Keratinocyte (primary cell): ENCODE measurements at regions not wholly inside any gene's neighbourhood (a gene's known extent, or its start where the extent isn't known, plus 50 kb on each side); places are given as distances from the start of the nearest gene placed in this dataset.

Experiments
- DNase-seq: peaks from one replicate; pipeline ENCODE4 v3.0.0-alpha.2; 2011; ENCODE audit warnings: low read depth, missing footprints, low spot score
- FAIRE-seq: peaks from 2 replicates; lab custom pipeline; 2011; peaks lifted over from hg19 to GRCh38; lab: Jason Lieb, UNC
- H2AFZ ChIP-seq: 2 replicates; pipeline ENCODE4 v1.6.0; 2012; ENCODE audit warnings: low read length, control low read depth, inconsistent platforms; ENCODE audit not compliant: control insufficient read depth
- H3K27ac ChIP-seq: 2 replicates; pipeline ENCODE4 v1.5.1; 2011; ENCODE audit warnings: low read length; ENCODE audit not compliant: control insufficient read depth, insufficient read depth
- H3K27me3 ChIP-seq: 3 replicates; pipeline ENCODE4 v1.6.0; 2011; ENCODE audit warnings: low read length; ENCODE audit not compliant: control insufficient read depth, insufficient read depth; ENCODE audit errors: extremely low read depth
- H3K36me3 ChIP-seq, 2 experiments: 2 replicates in 1 of 2; 3 replicates in 1 of 2; pipeline ENCODE4 v1.5.1; 2011; ENCODE audit warnings: low read length in 2 of 2, mild to moderate bottlenecking in 1 of 2; ENCODE audit not compliant: control insufficient read depth in 2 of 2, insufficient read depth in 2 of 2; ENCODE audit errors: extremely low read depth in 1 of 2
- H3K4me1 ChIP-seq: 3 replicates; pipeline ENCODE4 v1.5.1; 2011; ENCODE audit warnings: low read length; ENCODE audit not compliant: control insufficient read depth, insufficient read depth; ENCODE audit errors: extremely low read depth
- H3K4me2 ChIP-seq: 3 replicates; pipeline ENCODE4 v1.6.0; 2011; ENCODE audit warnings: low read depth, low read length; ENCODE audit not compliant: control insufficient read depth, insufficient read depth; ENCODE audit errors: extremely low read depth
- H3K4me3 ChIP-seq, 3 experiments: fragments of 200-600 bp in 1 of 3; sonication (generic) in 1 of 3; 2 replicates in 2 of 3; 3 replicates in 1 of 3; pipeline ENCODE4 v1.5.1; 2011 to 2016; ENCODE audit warnings: low read length in 3 of 3, mild to moderate bottlenecking in 3 of 3, control low read depth in 2 of 3, inconsistent platforms in 1 of 3, low read depth in 1 of 3, mixed read lengths in 1 of 3, mixed run types in 1 of 3, moderate library complexity in 1 of 3; ENCODE audit not compliant: control insufficient read depth in 2 of 3, insufficient read depth in 2 of 3; ENCODE audit errors: extremely low read depth in 1 of 3
- H3K79me2 ChIP-seq: 2 replicates; pipeline ENCODE4 v1.6.0; 2012; ENCODE audit warnings: low read length; ENCODE audit not compliant: control insufficient read depth, insufficient read depth
- H3K9ac ChIP-seq: 3 replicates; pipeline ENCODE4 v1.6.0; 2011; ENCODE audit warnings: low read length; ENCODE audit not compliant: control insufficient read depth, insufficient read depth; ENCODE audit errors: extremely low read depth
- H3K9me1 ChIP-seq: 3 replicates; pipeline ENCODE4 v1.6.0; 2011; ENCODE audit warnings: low read length; ENCODE audit not compliant: control insufficient read depth, insufficient read depth; ENCODE audit errors: extremely low read depth
- H3K9me3 ChIP-seq: 2 replicates; pipeline ENCODE4 v1.5.1; 2012; ENCODE audit warnings: low read depth, low read length; ENCODE audit not compliant: control insufficient read depth
- H4K20me1 ChIP-seq: 3 replicates; pipeline ENCODE4 v1.6.0; 2011; ENCODE audit warnings: low read length; ENCODE audit not compliant: control insufficient read depth, insufficient read depth; ENCODE audit errors: extremely low read depth
- CTCF ChIP-seq, 3 experiments: IDR thresholded peaks in 1 of 3; conservative IDR thresholded peaks in 1 of 3; optimal IDR thresholded peaks in 1 of 3; 2 replicates in 2 of 3; 3 replicates in 1 of 3; pipeline versions ENCODE3 to v1.5.1; 2011; ENCODE audit warnings: low read length in 3 of 3, mild to moderate bottlenecking in 3 of 3, moderate library complexity in 2 of 3, control low read depth in 1 of 3, inconsistent platforms in 1 of 3; ENCODE audit not compliant: insufficient read depth in 2 of 3; ENCODE audit errors: extremely low read depth in 1 of 3
- EZH2 ChIP-seq: IDR thresholded peaks from one replicate; pipeline ENCODE4 v1.6.1; 2012; ENCODE audit warnings: inconsistent platforms, mild to moderate bottlenecking, low read length, moderate library complexity
- dilution Hi-C: fragments of 300-500 bp; cut with MboI; formaldehyde crosslinking; loops from one replicate; pipeline ENCODE4 v1.7.0; 2020; ENCODE audit warnings: low sequenced_read_pairs; ENCODE audit not compliant: extremely low pct_ligation_motif_present

- no peak for FAIRE-seq
- dilution Hi-C loops: no loop called here
- no peaks in the 10 kb centered on the region for H3K4me1 ChIP-seq
Measured at GRCh38 chr18:24649571-24649970, 189.1 kb downstream of the HRH4 start.

GRCh38 chr18:24651434-24651833, 191.0 kb downstream of the HRH4 start:
- no peak overlapping the region for H3K9ac ChIP-seq
- H2AFZ ChIP-seq: no peak overlapping the region
- no peaks in the 10 kb centered on the region for H3K27me3 ChIP-seq
- dilution Hi-C loops: no loop called here
- H3K9me1 ChIP-seq: no peaks in the 10 kb centered on the region
- no peak overlapping the region for H3K4me2 ChIP-seq
- no peak for TF ChIP-seq CTCF (optimal IDR thresholded peaks at IDR 0.05 in 1 of 3, IDR thresholded peaks at IDR 0.05 in 1 of 3, conservative IDR thresholded peaks at IDR 0.05 in 1 of 3; ENCODE audit: extremely low read depth in 1 of 3, insufficient read depth in 2 of 3, low read length in 3 of 3)
- no peak for TF ChIP-seq EZH2
- no peaks in the 10 kb centered on the region for H3K36me3 ChIP-seq
- H3K4me1 ChIP-seq: no peaks in the 10 kb centered on the region
- H3K4me3 ChIP-seq: no peak overlapping the region
- no peaks in the 10 kb centered on the region for H3K9me3 ChIP-seq
- FAIRE-seq (no peak), DNase-seq (no peak)
- H3K27ac ChIP-seq: no peak overlapping the region
- no peaks in the 10 kb centered on the region for H3K79me2 ChIP-seq
- no peaks in the 10 kb centered on the region for H4K20me1 ChIP-seq

More at GRCh38 chr18:24649571-24649970, 189.1 kb downstream of the HRH4 start:
- H3K9me3 ChIP-seq: no peaks in the 10 kb centered on the region
- H4K20me1 ChIP-seq: no peaks in the 10 kb centered on the region
- H3K9me1 ChIP-seq: no peaks in the 10 kb centered on the region
- no peak for DNase-seq
- no peak overlapping the region for H3K4me2 ChIP-seq
- H3K4me3 ChIP-seq: no peak overlapping the region
- no peak overlapping the region for H3K9ac ChIP-seq
- H3K36me3 ChIP-seq: no peaks in the 10 kb centered on the region
- H3K27ac ChIP-seq: no peak overlapping the region
- no peaks in the 10 kb centered on the region for H3K79me2 ChIP-seq
- no peak overlapping the region for H2AFZ ChIP-seq
- no peak for TF ChIP-seq EZH2
- no peak for TF ChIP-seq CTCF (optimal IDR thresholded peaks at IDR 0.05 in 1 of 3, IDR thresholded peaks at IDR 0.05 in 1 of 3, conservative IDR thresholded peaks at IDR 0.05 in 1 of 3; ENCODE audit: extremely low read depth in 1 of 3, insufficient read depth in 2 of 3, low read length in 3 of 3)
- H3K27me3 ChIP-seq: no peaks in the 10 kb centered on the region
